SK-N-SH (cell line): ENCODE measurements at regions not wholly inside any gene's neighbourhood (a gene's known extent, or its start where the extent isn't known, plus 50 kb on each side); places are given as distances from the start of the nearest gene placed in this dataset.

Source experiments
- CTCF ChIP-seq: fragments of 200-600 bp; sonication (generic); IDR thresholded peaks from 2 replicates; pipeline ENCODE4 v1.6.1; 2017; ENCODE audit warnings: antibody characterized with exemption, mild to moderate bottlenecking, moderate library complexity
- POLR2AphosphoS5 ChIP-seq: IDR thresholded peaks from 2 replicates; pipeline ENCODE4 v1.6.1; 2012; ENCODE audit warnings: low read depth, low read length
- RAD21 ChIP-seq: IDR thresholded peaks from 2 replicates; pipeline ENCODE4 v1.6.1; 2012; ENCODE audit warnings: mild to moderate bottlenecking, low read length
- REST ChIP-seq: IDR thresholded peaks from 2 replicates; pipeline ENCODE4 v1.6.1; 2012; ENCODE audit warnings: mild to moderate bottlenecking, low read depth, low read length, moderate library complexity
- TAF1 ChIP-seq: IDR thresholded peaks from 2 replicates; pipeline ENCODE4 v1.6.1; 2012; ENCODE audit warnings: low read depth, mild to moderate bottlenecking, low read length, moderate library complexity, borderline replicate concordance
- TEAD4 ChIP-seq: IDR thresholded peaks from 2 replicates; pipeline ENCODE4 v1.4.0; 2012; ENCODE audit warnings: mild to moderate bottlenecking, borderline replicate concordance; ENCODE audit not compliant: insufficient read depth
- YY1 ChIP-seq: IDR thresholded peaks from 2 replicates; pipeline ENCODE4 v1.4.0; 2012; ENCODE audit warnings: low read depth, mild to moderate bottlenecking

GRCh38 chr5:2156358-2157059, 273.8 kb upstream of the IRX4 start:
- TF ChIP-seq POLR2AphosphoS5, result no peak
- no peak for TF ChIP-seq REST
- TF ChIP-seq RAD21, result no peak
- no peak for TF ChIP-seq YY1
- no peak for TF ChIP-seq CTCF
- TF ChIP-seq TAF1, result no peak
- no peak for TF ChIP-seq TEAD4
